ENCODE measurements at regions not wholly inside any gene's neighbourhood (a gene's known extent, or its start where the extent isn't known, plus 50 kb on each side); places are given as distances from the start of the nearest gene placed in this dataset.

DNA sequence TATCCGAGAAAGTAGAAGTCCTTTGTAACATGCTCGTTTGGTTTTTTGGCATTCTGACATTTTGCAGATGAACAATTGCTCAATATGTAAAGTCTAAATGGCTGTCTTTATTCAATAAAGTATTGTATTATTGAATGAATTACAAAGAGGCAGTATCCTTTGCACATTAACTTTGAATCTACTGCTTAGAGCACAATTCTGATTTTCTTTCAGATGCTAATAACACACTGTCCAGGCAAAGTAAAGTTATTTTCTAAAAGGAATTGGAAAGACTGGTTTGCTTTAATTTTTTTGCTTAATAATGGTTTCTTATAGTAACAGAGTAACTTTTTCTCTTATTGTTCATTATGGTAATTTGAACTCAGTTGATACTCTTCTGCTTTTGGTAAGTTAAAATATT lies 494.8 kb downstream of the RWDD3 start:
- Mint-ChIP-seq H3K27me3 (ENCODE audit: unreplicated experiment) (no peaks in the 10 kb centered on the region), H3K4me1 (ENCODE audit: low read depth, unreplicated experiment) (no peaks in the 10 kb centered on the region), H3K4me3 (ENCODE audit: unreplicated experiment) (no peak overlapping the region), H3K27ac (ENCODE audit: unreplicated experiment) (no peak overlapping the region), H3K9me3 (ENCODE audit: unreplicated experiment) (no peaks in the 10 kb centered on the region), H3K36me3 (ENCODE audit: unreplicated experiment) (no peaks in the 10 kb centered on the region)
- DNase-seq, result no peak
- TF ChIP-seq, protein P1, sequence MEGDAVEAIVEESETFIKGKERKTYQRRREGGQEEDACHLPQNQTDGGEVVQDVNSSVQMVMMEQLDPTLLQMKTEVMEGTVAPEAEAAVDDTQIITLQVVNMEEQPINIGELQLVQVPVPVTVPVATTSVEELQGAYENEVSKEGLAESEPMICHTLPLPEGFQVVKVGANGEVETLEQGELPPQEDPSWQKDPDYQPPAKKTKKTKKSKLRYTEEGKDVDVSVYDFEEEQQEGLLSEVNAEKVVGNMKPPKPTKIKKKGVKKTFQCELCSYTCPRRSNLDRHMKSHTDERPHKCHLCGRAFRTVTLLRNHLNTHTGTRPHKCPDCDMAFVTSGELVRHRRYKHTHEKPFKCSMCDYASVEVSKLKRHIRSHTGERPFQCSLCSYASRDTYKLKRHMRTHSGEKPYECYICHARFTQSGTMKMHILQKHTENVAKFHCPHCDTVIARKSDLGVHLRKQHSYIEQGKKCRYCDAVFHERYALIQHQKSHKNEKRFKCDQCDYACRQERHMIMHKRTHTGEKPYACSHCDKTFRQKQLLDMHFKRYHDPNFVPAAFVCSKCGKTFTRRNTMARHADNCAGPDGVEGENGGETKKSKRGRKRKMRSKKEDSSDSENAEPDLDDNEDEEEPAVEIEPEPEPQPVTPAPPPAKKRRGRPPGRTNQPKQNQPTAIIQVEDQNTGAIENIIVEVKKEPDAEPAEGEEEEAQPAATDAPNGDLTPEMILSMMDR (IDR thresholded peaks at IDR 0.05; ENCODE audit: partially characterized antibody, unreplicated experiment), result no peak

DNA sequence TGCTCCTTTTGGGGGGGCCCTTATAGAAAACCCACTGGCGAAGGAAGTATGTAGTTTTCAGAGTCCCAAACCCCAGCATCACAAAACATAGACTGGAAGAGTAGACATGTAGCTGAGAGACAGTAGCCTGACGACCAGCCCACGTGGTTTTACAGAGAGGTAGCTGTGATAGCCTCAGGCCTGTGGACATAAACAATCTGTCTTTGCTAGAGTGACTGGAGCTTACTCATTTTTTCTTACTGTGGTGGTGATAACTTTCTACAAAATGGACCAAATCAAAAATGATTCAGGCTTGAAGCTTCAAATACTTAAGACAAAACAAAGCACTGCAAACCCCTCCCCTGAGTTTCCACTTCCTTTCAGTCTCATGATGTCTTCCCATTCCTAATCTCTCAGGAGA lies 497.0 kb downstream of the RWDD3 start:
- H3K27me3 Mint-ChIP-seq (ENCODE audit: unreplicated experiment), result no peaks in the 10 kb centered on the region
- DNase-seq, result no peak
- no peaks in the 10 kb centered on the region for H3K4me1 Mint-ChIP-seq (ENCODE audit: low read depth, unreplicated experiment)
- H3K27ac Mint-ChIP-seq (ENCODE audit: unreplicated experiment), result no peak overlapping the region
- H3K4me3 Mint-ChIP-seq (ENCODE audit: unreplicated experiment), result no peak overlapping the region
- H3K9me3 Mint-ChIP-seq (ENCODE audit: unreplicated experiment), result no peaks in the 10 kb centered on the region
- TF ChIP-seq, protein P1 (IDR thresholded peaks at IDR 0.05; ENCODE audit: partially characterized antibody, unreplicated experiment), result no peak
- H3K36me3 Mint-ChIP-seq (ENCODE audit: unreplicated experiment), result no peaks in the 10 kb centered on the region

DNA sequence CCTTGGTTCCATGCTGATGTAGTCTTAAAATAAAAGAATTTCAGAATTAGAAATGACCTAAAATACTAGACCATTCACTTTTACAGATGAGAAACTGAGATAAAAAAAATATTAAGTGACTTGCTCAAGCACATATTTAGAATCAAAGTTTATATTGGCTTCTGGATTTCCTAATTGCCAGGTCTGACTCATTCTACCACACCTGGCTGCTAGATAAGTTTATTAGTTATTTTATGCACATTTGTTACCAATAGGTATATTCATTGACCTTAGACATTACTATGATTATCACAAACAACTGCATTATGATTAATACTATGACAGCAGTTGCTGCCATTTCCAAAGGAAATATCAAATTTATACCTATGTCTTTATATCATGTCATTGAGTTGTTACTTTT lies 497.5 kb downstream of the RWDD3 start:
- H3K4me1 Mint-ChIP-seq (ENCODE audit: low read depth, unreplicated experiment), result no peaks in the 10 kb centered on the region
- no peak for DNase-seq
- no peaks in the 10 kb centered on the region for H3K36me3 Mint-ChIP-seq (ENCODE audit: unreplicated experiment)
- no peaks in the 10 kb centered on the region for H3K9me3 Mint-ChIP-seq (ENCODE audit: unreplicated experiment)
- no peaks in the 10 kb centered on the region for H3K27me3 Mint-ChIP-seq (ENCODE audit: unreplicated experiment)
- no peak overlapping the region for H3K4me3 Mint-ChIP-seq (ENCODE audit: unreplicated experiment)
- TF ChIP-seq, protein P1 (IDR thresholded peaks at IDR 0.05; ENCODE audit: partially characterized antibody, unreplicated experiment), result no peak
- no peak overlapping the region for H3K27ac Mint-ChIP-seq (ENCODE audit: unreplicated experiment)

DNA sequence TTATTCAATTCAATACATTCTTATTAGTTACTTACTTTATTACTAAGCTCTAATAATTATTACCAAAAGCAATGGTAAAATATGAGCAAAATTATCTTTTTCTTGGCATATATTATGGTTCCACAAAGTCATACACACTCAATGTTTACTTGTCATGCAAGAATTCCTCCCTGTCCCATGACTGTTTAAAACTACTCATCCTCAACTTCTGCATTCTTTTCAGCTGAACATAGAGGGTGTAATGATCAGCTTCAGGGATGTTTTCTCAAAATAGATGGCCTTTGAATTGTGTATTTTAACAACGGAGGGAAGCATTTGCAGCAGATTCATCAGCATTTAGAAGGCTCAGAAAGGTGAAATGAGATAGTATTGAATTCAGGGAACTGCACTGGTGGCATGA lies 499.0 kb downstream of the RWDD3 start:
- no peak for DNase-seq
- TF ChIP-seq, protein P1 (IDR thresholded peaks at IDR 0.05; ENCODE audit: partially characterized antibody, unreplicated experiment), result no peak
- H3K27ac Mint-ChIP-seq (ENCODE audit: unreplicated experiment), result no peak overlapping the region
- no peaks in the 10 kb centered on the region for H3K27me3 Mint-ChIP-seq (ENCODE audit: unreplicated experiment)
- peaks cover 5% of the 10 kb centered on the region for H3K36me3 Mint-ChIP-seq (ENCODE audit: unreplicated experiment)
- no peaks in the 10 kb centered on the region for H3K9me3 Mint-ChIP-seq (ENCODE audit: unreplicated experiment)
- H3K4me1 Mint-ChIP-seq (ENCODE audit: low read depth, unreplicated experiment), result no peaks in the 10 kb centered on the region
- no peak overlapping the region for H3K4me3 Mint-ChIP-seq (ENCODE audit: unreplicated experiment)

DNA sequence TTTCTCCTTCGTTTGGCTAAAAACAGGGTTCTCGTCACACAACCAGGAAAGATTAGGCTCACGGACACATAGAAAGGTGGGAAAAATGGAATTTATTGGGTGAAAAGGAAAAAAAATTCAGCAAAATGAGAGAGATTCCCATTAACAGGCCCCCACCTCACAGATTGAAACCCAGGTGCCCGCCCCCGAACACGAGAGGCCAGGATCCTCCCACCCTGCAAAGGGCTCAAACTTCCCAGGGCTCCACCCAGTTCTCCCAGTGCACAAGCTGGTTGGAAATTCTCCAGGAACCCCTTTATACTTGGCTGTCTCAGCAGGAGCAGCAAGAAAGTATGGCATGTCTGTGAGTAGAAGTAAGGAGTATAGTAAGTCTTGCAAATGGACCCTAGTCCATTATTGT lies 499.7 kb downstream of the RWDD3 start:
- DNase-seq, result no peak
- peaks cover 7% of the 10 kb centered on the region for H3K36me3 Mint-ChIP-seq (ENCODE audit: unreplicated experiment)
- no peak overlapping the region for H3K4me3 Mint-ChIP-seq (ENCODE audit: unreplicated experiment)
- H3K27me3 Mint-ChIP-seq (ENCODE audit: unreplicated experiment), result no peaks in the 10 kb centered on the region
- no peak overlapping the region for H3K27ac Mint-ChIP-seq (ENCODE audit: unreplicated experiment)
- no peaks in the 10 kb centered on the region for H3K9me3 Mint-ChIP-seq (ENCODE audit: unreplicated experiment)
- no peaks in the 10 kb centered on the region for H3K4me1 Mint-ChIP-seq (ENCODE audit: low read depth, unreplicated experiment)
- TF ChIP-seq, protein P1 (IDR thresholded peaks at IDR 0.05; ENCODE audit: partially characterized antibody, unreplicated experiment), result no peak
